HG03097 (cell line): ENCODE measurements at regions not wholly inside any gene's neighbourhood (a gene's known extent, or its start where the extent isn't known, plus 50 kb on each side); places are given as distances from the start of the nearest gene placed in this dataset.

Experiments
- ATAC-seq: cut with Tn5 transposase; IDR thresholded peaks from one replicate; pipeline ENCODE4 v1.9.1; 2021; ENCODE audit not compliant: unreplicated experiment, low FRiP score

DNA sequence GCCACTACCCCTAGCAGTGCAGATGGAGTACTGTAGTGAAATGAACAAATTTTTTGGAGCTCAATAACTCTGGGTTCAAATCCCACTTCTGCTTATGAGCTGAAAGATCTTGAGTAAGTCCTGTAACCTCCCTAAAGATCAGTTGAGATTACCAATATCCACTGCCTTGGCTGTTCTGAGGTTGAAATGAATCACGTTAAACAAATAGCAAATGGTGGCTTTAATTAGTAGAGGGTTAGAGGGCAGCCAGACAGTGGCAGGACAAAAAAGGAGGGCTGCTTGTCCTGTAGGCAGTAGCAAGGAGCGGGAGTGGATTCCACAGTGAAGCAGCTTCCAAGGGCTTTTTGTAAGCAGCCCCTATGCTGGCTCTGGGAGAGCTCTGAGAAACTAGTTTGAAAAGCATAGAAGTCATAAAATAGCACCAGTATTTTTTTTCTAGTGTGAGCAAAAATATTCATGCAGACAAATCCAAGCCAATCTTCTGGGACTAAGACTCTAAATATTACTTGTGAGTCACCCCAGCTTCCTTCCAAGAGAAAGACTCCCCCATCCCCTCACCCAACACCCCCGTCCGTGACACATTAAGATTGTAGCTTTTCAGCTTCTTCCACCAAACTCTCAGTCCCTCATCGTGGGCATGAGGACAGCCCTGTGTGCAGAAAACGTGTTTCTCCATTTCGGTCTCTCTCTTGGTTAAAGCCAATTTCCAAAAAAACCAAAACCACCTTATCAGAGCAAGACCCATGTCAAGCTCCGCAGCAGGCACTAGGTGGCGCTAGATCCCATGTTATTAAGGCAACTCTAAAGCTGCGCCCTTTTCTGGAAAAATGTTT lies 123.5 kb upstream of the LGALSL start:
- ATAC-seq, result no peak

DNA sequence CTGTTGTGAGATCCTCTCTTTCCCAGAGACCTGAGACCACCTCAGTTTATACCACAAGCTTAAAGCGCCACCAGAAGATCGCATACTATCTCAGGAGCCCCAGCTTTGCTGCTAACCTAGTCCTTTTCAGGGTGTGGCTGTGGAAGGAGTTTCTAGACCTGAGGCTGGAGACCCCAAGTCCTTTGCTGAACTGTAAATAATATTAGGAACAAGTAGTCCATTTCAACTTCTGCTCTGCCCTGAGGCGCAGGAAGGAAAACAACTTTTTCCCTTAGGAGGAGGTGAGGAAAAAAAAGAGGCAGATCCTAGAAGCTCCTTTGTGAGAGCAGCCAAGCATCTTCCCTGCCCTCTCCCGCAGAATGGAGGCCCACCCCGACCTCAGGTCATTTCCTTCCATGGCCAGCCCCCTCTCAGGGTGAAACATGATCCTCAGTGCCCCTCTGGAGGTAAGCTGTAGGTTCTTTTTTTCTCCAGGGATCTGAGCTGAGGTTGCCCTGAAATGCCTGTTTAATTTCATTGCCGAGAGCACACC lies 122.8 kb upstream of the LGALSL start:
- ATAC-seq, result no peak

DNA sequence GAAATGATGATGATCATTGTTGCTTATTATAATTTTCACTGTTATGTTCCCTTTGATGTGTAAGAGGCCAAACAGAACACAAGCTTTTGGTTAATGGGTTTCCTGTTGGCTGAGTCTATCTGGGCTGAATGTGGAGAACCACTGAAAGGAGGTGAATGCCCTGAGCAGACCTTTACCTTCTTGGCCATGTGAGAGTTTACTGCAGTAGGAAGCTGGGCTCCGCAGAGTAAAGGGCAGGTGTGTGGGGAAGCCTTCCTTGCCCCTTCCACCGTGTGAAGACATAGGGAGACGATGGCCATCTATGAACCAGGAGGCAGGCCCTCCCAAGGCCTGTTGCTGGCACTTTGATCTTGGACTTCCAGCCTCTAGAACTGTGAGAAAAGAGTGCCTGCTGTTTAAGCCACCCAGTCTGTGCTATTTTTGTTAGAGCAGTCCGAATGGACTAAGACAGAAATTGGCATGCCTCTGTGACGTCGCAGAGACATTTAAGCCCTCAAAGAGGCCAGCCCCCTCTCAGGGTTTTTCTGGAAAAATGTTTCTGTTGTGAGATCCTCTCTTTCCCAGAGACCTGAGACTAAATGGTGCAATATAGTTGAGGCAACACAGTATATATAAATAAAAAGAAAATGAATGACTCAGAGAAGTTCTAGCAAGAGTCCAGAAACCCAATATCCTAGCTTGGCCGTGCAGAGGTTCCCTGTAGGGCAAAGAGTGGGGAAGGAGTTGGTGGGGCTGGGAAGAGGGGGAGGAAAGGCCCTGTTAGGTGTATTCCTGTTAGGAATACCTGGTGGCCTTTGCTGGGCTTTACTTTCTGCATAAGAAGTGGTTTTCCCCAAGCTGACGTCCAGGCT lies 121.9 kb upstream of the LGALSL start:
- ATAC-seq, result no peak

DNA sequence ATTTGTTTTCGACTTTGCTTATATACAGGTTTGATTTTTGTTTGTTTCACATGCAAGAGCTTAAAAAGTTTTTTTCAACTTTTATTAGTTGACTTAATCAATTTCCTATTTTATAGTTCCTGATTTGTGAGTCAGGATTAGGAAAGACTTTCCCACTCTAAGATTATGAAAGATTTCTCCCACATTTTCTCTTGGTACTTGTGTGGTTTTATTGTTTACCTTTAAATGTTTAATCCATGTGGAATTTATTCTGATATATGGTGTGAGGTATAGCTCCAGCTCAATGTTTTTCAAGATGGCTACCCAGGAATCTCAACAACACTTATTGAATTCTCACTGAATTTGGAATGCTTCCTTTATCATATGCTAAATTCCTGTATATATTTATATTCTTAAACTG lies 117.8 kb upstream of the LGALSL start:
- no peak for ATAC-seq

DNA sequence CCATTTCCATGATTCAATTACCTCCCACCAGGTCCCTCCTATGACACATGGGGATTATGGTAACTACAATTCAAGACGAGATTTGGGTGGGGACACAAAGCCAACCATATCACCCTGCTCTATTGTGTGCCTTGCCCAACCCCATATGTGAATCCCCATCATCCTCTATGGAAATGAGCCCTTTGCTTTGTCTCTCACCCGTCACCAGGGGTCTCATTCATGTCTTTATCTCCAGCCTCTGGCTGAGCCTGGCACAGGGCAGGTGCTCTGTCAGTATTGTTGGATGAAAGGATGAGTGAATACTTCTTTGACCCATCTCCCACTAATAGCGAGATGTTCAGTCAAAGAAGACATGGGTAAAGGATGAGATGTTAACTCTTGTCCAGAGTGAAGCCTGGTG lies 116.6 kb upstream of the LGALSL start:
- no peak for ATAC-seq

- no peak for ATAC-seq
These were observed 115.9 kb upstream of the LGALSL start for GRCh38 chr2:64338108-64338507.

DNA sequence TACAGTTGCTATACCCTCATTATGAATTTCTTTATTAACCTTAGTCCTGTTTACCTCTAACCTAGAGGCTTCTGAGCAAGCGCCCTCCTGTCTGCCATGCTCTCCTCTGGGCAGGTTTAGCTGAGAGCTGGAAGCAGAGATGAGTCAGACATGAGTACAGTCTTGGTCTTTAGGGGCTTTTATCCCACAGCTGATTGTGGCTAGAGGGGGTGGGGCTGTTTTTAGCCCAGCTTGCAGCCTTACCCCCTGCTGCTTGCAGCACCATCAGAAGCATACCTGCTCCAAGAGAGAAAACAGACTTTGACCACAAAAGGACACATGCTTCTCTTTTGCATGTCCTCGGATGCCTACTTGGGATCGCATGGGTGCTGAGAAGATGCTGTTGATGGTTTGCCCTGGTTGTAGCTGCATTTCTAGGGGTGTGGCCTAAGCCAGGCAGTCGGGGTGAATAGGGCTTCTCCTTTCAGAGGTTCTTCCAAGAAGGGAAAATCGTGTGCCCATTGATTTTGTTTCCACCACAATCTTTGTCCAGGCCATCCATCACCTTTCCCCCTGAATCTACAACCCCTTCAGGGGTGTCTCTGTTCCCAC lies 115.0 kb upstream of the LGALSL start:
- ATAC-seq, result no peak

GRCh38 chr2:64341461-64341860 lies 112.5 kb upstream of the LGALSL start:
- no peak for ATAC-seq

DNA sequence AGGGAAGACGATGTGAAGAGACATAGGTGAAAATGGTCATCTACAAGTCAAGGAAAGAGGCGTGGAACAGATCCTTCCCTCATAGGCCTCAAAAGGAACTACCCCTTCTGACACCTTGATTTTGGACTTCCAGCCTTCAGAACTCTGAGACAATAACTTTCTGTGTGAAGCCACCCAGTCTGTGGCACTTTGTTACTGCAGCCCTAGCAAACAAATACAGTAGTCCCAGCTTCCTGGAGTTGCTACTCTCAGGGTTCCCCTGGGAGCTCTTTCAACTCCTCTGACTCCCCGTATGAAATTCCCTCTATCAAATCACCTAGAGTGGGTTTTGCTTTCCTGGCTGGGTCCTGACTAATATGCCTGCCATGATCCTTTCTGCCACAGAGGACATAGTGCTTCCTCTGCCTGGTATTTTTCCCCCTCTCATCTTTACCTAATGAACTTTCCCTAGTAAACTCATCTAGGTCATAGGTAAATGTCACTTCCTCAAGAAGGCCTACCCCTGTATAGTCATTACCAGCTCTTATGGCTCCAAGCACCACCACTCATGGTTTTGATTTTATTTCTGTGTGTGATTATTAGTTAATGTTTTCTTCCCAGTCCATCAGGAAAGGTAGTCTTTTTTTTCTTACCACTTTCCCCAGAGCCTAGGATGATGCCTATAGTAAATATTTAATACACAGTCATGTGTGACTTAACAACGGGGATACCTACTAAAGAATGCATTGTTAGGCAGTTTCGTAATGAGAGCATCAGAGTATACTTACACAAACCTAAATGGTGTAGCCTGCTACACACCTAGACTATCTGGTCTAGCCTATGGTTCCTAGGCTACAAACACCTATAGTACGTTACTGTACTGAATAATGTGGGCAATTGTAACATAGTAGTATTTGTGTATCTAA lies 111.5 kb upstream of the LGALSL start:
- no peak for ATAC-seq

- ATAC-seq, result no peak
These were observed 108.9 kb upstream of the LGALSL start for GRCh38 chr2:64344999-64345576.

- no peak for ATAC-seq
These were observed 108.0 kb upstream of the LGALSL start for GRCh38 chr2:64345998-64346397.

DNA sequence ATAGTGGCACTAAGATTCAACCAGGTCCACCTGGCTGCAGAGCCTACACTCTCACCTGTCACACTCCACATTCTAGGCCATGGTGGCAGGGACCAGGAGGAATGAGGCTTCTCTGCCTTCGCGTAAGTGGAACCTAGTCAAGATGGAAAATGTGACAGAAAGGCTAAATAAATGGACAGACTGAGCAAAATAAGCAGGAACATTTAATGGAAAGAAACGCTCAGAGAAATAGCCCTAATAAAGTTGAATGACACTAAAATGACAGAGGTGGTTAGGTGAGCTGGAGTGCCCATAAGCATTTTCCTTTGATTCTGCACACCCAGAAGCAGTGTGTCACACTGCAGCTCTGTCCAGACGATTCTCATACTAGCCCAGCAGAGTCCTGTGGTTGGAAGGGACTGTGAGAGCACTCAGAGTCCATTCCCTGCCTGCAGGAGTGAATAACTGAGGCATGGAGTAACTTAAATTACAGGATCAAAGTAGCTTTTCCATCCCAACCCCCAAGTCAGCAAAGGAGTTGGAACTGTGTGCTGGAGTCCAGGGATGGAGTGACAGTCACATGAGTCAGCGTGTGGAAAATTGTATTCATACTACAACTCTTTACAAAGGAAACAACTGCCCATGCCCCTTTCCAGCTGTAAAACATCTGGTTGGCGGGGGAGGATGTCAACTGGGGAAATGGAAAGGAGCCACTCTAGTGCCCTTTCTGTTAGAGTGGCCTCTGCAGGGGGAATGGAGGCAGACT lies 105.4 kb upstream of the LGALSL start:
- no peak for ATAC-seq

- no peak for ATAC-seq
These were observed 104.8 kb upstream of the LGALSL start for GRCh38 chr2:64349131-64349530.

DNA sequence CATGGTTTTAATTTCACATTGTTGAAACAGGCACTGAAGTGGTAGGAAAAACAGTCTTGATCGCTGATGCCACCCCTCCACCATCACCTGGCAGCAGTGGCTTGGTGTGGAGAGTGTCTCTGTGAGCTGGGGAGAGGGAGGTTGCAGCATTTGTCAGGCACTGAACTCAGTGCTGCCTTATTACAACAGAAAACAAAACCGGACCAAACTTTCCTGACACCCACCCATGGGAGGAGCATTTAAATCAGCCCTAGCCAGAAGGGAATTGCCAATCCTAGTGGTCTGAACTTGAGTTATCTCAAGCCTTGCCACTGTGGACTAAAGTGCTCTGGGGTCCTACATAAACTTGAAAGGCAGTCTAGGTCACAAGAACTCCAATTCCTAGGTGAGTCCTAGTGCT lies 103.0 kb upstream of the LGALSL start:
- no peak for ATAC-seq

GRCh38 chr2:64352292-64352691 lies 101.7 kb upstream of the LGALSL start:
- ATAC-seq, result no peak

GRCh38 chr2:64354857-64355680 lies 98.9 kb upstream of the LGALSL start:
- no peak for ATAC-seq

DNA sequence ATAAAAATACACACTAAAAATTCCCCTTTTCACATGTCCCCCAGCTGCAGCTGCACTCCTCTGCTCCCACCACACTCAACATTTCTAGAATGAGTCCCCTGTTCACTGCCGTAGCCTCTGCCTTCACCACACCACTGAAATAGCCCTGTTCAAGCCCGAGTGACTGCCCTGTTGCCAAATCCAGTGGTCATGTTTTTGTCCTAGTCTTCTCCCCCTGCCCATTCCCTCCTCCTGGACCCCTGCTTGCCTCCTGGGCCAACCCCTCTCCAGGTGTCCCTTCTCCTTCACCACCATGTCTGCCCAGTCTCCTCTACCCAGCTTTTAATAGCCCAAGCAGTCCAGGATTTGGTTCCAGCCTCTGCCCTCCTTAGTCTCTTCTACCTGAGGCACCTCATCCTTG lies 97.1 kb upstream of the LGALSL start:
- no peak for ATAC-seq

GRCh38 chr2:64359171-64359891 lies 94.6 kb upstream of the LGALSL start:
- no peak for ATAC-seq
